ENCODE measurements at regions not wholly inside any gene's neighbourhood (a gene's known extent, or its start where the extent isn't known, plus 50 kb on each side); places are given as distances from the start of the nearest gene placed in this dataset.

DNA sequence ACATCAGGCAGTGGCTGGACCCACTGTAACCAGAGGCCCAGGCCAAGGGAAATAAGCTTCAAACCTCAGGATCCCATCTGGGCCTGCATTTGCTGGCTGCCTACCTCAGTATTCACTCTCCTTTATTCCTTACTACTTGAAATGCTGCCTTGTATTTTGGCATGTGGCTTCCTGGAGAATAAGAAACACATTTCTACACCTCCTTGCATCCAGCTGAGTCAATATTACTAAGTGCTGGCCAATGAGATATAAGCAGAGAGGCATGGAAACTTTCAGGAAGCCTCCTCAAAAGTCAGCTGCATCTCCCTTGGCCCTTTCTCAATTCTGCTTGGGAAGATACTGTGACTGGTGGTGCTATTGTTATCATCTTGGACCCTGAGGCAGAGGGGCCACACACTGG, 59.8 kb upstream of the RELL1 start:
- Histone ChIP-seq H3K9ac (ENCODE audit: insufficient read depth, low read length, poor library complexity, severe bottlenecking) (no peak overlapping the region), H3K4me2 (replicated peaks; ENCODE audit: extremely low read depth, low read length, poor library complexity, severe bottlenecking) (no peak overlapping the region), H2AFZ (ENCODE audit: insufficient read depth, low read depth, low read length, poor library complexity, severe bottlenecking) (no peak overlapping the region), H3K27ac (ENCODE audit: low read depth in 1 of 2, low read length in 2 of 2) (no peak overlapping the region), H3K79me2 (ENCODE audit: insufficient read depth, low read length) (no peaks in the 10 kb centered on the region), H3K4me3 (replicated peaks in 1 of 3; ENCODE audit: low read depth in 2 of 3, low read length in 3 of 3) (no peak overlapping the region), H3K9me3 (replicated peaks in 1 of 2; ENCODE audit: control insufficient read depth in 1 of 2, insufficient read depth in 1 of 2, low read length in 2 of 2) (peaks cover 14 to 17% of the 10 kb centered on the region in 2 donors), H3K27me3 (ENCODE audit: control insufficient read depth in 2 of 2, insufficient read depth in 2 of 2, low read length in 2 of 2) (no peaks in the 10 kb centered on the region), H3K4me1 (ENCODE audit: control insufficient read depth in 1 of 2, insufficient read depth in 2 of 2, low read length in 2 of 2) (peaks cover 26 to 32% of the 10 kb centered on the region in 2 donors), H4K20me1 (ENCODE audit: insufficient read depth, low read length) (no peaks in the 10 kb centered on the region), H3K36me3 (replicated peaks in 1 of 2; ENCODE audit: control insufficient read depth in 1 of 2, insufficient read depth in 2 of 2, low read length in 2 of 2) (no peaks in the 10 kb centered on the region)
- TF ChIP-seq, protein P1, sequence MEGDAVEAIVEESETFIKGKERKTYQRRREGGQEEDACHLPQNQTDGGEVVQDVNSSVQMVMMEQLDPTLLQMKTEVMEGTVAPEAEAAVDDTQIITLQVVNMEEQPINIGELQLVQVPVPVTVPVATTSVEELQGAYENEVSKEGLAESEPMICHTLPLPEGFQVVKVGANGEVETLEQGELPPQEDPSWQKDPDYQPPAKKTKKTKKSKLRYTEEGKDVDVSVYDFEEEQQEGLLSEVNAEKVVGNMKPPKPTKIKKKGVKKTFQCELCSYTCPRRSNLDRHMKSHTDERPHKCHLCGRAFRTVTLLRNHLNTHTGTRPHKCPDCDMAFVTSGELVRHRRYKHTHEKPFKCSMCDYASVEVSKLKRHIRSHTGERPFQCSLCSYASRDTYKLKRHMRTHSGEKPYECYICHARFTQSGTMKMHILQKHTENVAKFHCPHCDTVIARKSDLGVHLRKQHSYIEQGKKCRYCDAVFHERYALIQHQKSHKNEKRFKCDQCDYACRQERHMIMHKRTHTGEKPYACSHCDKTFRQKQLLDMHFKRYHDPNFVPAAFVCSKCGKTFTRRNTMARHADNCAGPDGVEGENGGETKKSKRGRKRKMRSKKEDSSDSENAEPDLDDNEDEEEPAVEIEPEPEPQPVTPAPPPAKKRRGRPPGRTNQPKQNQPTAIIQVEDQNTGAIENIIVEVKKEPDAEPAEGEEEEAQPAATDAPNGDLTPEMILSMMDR (IDR thresholded peaks at IDR 0.05): no peak
- intact Hi-C loops (cut with micrococcal nuclease): no loop called here
- Mint-ChIP-seq H3K9me3 (peaks cover 7 to 32% (median 22%) of the 10 kb centered on the region in 7 donors), H3K4me3 (no peak overlapping the region), H3K36me3 (peaks cover 3 to 6% of the 10 kb centered on the region in 2 donors), H3K27me3 (ENCODE audit: low read depth in 3 of 3) (no peaks in the 10 kb centered on the region), H3K27ac (no peak overlapping the region), H3K4me1 (peaks cover 28% of the 10 kb centered on the region)
- DNase-seq: no peak

DNA sequence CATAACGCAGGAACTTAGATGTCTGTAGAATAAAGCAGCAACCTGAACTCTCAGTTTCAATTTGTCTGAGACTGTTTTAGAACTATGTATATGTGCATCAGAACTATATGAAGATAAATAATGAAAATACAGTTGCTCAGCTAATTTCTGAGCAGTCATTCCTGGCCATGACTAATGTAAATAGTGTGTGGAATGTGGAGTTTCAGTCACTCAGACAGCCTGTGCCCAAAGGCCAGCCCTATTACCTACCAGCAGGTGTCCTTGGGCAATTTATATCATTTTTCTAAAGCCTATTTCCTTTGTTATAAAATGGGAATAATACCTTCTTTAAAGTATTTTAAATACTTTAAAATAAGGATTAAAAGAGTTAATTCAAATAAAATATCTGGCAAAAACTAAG, 56.0 kb upstream of the RELL1 start:
- Histone ChIP-seq H3K4me2 (replicated peaks; ENCODE audit: extremely low read depth, low read length, poor library complexity, severe bottlenecking) (no peak overlapping the region), H3K9me3 (replicated peaks in 1 of 2; ENCODE audit: control insufficient read depth in 1 of 2, insufficient read depth in 1 of 2, low read length in 2 of 2) (peaks cover 4 to 12% of the 10 kb centered on the region in 2 donors), H2AFZ (ENCODE audit: insufficient read depth, low read depth, low read length, poor library complexity, severe bottlenecking) (no peak overlapping the region), H3K4me3 (replicated peaks in 1 of 3; ENCODE audit: low read depth in 2 of 3, low read length in 3 of 3) (no peak overlapping the region), H3K27ac (ENCODE audit: low read depth in 1 of 2, low read length in 2 of 2) (no peak overlapping the region), H3K9ac (ENCODE audit: insufficient read depth, low read length, poor library complexity, severe bottlenecking) (no peak overlapping the region), H4K20me1 (ENCODE audit: insufficient read depth, low read length) (no peaks in the 10 kb centered on the region), H3K36me3 (replicated peaks in 1 of 2; ENCODE audit: control insufficient read depth in 1 of 2, insufficient read depth in 2 of 2, low read length in 2 of 2) (no peaks in the 10 kb centered on the region), H3K4me1 (ENCODE audit: control insufficient read depth in 1 of 2, insufficient read depth in 2 of 2, low read length in 2 of 2) (no peaks in the 10 kb centered on the region), H3K27me3 (ENCODE audit: control insufficient read depth in 2 of 2, insufficient read depth in 2 of 2, low read length in 2 of 2) (no peaks in the 10 kb centered on the region), H3K79me2 (ENCODE audit: insufficient read depth, low read length) (no peaks in the 10 kb centered on the region)
- H3K36me3 Mint-ChIP-seq: peaks cover 1 to 3% of the 10 kb centered on the region in 2 donors
- peaks cover 0 to 2% (median 0%) of the 10 kb centered on the region in 3 donors for H3K27me3 Mint-ChIP-seq (ENCODE audit: low read depth in 3 of 3)
- DNase-seq: no peak
- peaks cover 4 to 20% (median 10%) of the 10 kb centered on the region in 7 donors for H3K9me3 Mint-ChIP-seq
- TF ChIP-seq, protein P1 (IDR thresholded peaks at IDR 0.05): no peak
- no peak overlapping the region for H3K27ac Mint-ChIP-seq
- no peak overlapping the region for H3K4me3 Mint-ChIP-seq
- H3K4me1 Mint-ChIP-seq: peaks cover 6% of the 10 kb centered on the region
- no CpG with 5 or more reads among the region's 1 CpG for WGBS (ENCODE audit: insufficient coverage)
- intact Hi-C loops (cut with micrococcal nuclease): no loop called here

Data from CD14-positive monocyte (primary cell).